CD4-positive, alpha-beta T cell treated with Interleukin-6 at 100 ng/mL for 8 hours (primary cell): ENCODE measurements at regions not wholly inside any gene's neighbourhood (a gene's known extent, or its start where the extent isn't known, plus 50 kb on each side); places are given as distances from the start of the nearest gene placed in this dataset.
"Not testable (repeated sequence)": the region's sequence is repeated elsewhere in the genome, so short reads cannot be mapped to it uniquely, and the experiment has no call there.

ENCODE experiments used
- DNase-seq: peaks from one replicate; pipeline ENCODE4 v3.0.0-alpha.2; 2020; ENCODE audit warnings: mixed read lengths, low spot score

- no peak for DNase-seq
Measured at GRCh38 chr6:165782134-165782533, 119.1 kb upstream of the PDE10A start.

GRCh38 chr6:165777680-165778079, 114.6 kb upstream of the PDE10A start:
- DNase-seq, result no peak

- no peak for DNase-seq
Measured at GRCh38 chr6:165776691-165777090, 113.7 kb upstream of the PDE10A start.

- DNase-seq, result no peak
Measured at GRCh38 chr6:165775721-165776120, 112.7 kb upstream of the PDE10A start.

- DNase-seq, result no peak
Measured at GRCh38 chr6:165774903-165775601, 112.0 kb upstream of the PDE10A start.

GRCh38 chr6:165770397-165771082, 107.5 kb upstream of the PDE10A start:
- no peak for DNase-seq

- no peak for DNase-seq
Measured at GRCh38 chr6:165769884-165770283, 106.8 kb upstream of the PDE10A start.

- DNase-seq, result no peak
Measured at GRCh38 chr6:165769401-165769800, 106.4 kb upstream of the PDE10A start.

GRCh38 chr6:165768961-165769360, 105.9 kb upstream of the PDE10A start:
- no peak for DNase-seq

- no peak for DNase-seq
Measured at GRCh38 chr6:165767228-165767627, 104.2 kb upstream of the PDE10A start.

GRCh38 chr6:165766457-165766856, 103.4 kb upstream of the PDE10A start:
- DNase-seq, result no peak

GRCh38 chr6:165766026-165766425, 103.0 kb upstream of the PDE10A start:
- no peak for DNase-seq

- not testable (repeated sequence) for DNase-seq
Measured at GRCh38 chr6:165765256-165765655, 102.2 kb upstream of the PDE10A start.

GRCh38 chr6:165762876-165763275, 99.8 kb upstream of the PDE10A start:
- no peak for DNase-seq

GRCh38 chr6:165762125-165762524, 99.1 kb upstream of the PDE10A start:
- DNase-seq, result no peak

- no peak for DNase-seq
Measured at GRCh38 chr6:165760803-165761185, 97.8 kb upstream of the PDE10A start.

GRCh38 chr6:165760126-165760802, 97.2 kb upstream of the PDE10A start:
- no peak for DNase-seq

GRCh38 chr6:165758441-165758840, 95.4 kb upstream of the PDE10A start:
- DNase-seq, result no peak

- DNase-seq, result no peak
Measured at GRCh38 chr6:165755583-165755982, 92.5 kb upstream of the PDE10A start.

GRCh38 chr6:165753506-165753905, 90.5 kb upstream of the PDE10A start:
- no peak for DNase-seq

- no peak for DNase-seq
Measured at GRCh38 chr6:165752451-165752850, 89.4 kb upstream of the PDE10A start.

- no peak for DNase-seq
Measured at GRCh38 chr6:165751486-165751885, 88.4 kb upstream of the PDE10A start.

GRCh38 chr6:165749163-165749562, 86.1 kb upstream of the PDE10A start:
- DNase-seq, result no peak
